AG09319 (cell line): ENCODE measurements at regions not wholly inside any gene's neighbourhood (a gene's known extent, or its start where the extent isn't known, plus 50 kb on each side); places are given as distances from the start of the nearest gene placed in this dataset.

Experiments
- DNase-seq: peaks from one replicate; pipeline ENCODE4 v3.0.0-alpha.2; 2010; ENCODE audit warnings: low read depth; ENCODE audit errors: extremely low read depth
- TF ChIP-seq, protein P1 (sequence below): IDR thresholded peaks from 2 replicates; pipeline ENCODE4 v1.5.1; 2011; ENCODE audit warnings: low read depth, mild to moderate bottlenecking, inconsistent platforms, low read length, moderate library complexity

GRCh38 chr2:47686018-47686417, 96.9 kb upstream of the MSH6 start:
- TF ChIP-seq, protein P1, sequence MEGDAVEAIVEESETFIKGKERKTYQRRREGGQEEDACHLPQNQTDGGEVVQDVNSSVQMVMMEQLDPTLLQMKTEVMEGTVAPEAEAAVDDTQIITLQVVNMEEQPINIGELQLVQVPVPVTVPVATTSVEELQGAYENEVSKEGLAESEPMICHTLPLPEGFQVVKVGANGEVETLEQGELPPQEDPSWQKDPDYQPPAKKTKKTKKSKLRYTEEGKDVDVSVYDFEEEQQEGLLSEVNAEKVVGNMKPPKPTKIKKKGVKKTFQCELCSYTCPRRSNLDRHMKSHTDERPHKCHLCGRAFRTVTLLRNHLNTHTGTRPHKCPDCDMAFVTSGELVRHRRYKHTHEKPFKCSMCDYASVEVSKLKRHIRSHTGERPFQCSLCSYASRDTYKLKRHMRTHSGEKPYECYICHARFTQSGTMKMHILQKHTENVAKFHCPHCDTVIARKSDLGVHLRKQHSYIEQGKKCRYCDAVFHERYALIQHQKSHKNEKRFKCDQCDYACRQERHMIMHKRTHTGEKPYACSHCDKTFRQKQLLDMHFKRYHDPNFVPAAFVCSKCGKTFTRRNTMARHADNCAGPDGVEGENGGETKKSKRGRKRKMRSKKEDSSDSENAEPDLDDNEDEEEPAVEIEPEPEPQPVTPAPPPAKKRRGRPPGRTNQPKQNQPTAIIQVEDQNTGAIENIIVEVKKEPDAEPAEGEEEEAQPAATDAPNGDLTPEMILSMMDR, result no peak
- no peak for DNase-seq

GRCh38 chr2:47682216-47682749, 100.7 kb upstream of the MSH6 start:
- no peak for DNase-seq
- TF ChIP-seq, protein P1, result no peak

DNA sequence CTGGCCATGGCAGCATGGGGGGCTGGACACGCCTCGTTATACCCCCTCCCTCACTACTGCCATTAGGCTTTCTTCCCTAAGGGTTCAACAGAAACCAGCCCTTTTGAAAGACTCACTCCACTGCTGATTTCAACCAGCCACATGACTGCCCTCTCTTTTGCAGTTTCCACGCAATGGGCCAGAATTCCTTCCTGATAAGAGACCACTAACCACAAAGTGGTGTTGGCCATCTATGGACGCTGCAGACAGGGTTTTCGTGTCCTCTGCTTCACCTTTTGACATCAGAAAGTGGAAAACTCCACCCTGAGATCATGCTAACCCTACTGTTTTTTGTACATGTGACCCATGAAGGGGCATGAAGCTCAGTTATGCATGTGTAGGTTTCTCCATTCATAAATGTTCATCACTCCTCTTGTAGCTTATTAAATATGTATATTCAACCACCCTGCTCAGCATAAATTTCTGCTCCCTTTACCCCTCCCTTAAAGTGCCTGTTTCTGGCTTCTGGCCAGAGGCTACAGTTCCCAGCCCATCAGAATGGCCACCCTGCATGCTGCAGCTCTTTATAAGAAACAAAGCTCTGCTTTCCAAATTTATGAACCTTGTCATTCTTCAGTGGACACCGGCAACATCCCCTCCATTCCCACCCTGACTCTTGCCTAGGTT, 105.6 kb upstream of the KCNK12 start:
- TF ChIP-seq, protein P1, result no peak
- no peak for DNase-seq

GRCh38 chr2:47675196-47675825, 104.5 kb upstream of the KCNK12 start:
- TF ChIP-seq, protein P1, result no peak
- DNase-seq, result no peak

GRCh38 chr2:47666332-47666731, 95.5 kb upstream of the KCNK12 start:
- no peak for DNase-seq
- TF ChIP-seq, protein P1, result no peak

- no peak for DNase-seq
- TF ChIP-seq, protein P1, result no peak
Measured at GRCh38 chr2:47664817-47665216, 94.0 kb upstream of the KCNK12 start.

DNA sequence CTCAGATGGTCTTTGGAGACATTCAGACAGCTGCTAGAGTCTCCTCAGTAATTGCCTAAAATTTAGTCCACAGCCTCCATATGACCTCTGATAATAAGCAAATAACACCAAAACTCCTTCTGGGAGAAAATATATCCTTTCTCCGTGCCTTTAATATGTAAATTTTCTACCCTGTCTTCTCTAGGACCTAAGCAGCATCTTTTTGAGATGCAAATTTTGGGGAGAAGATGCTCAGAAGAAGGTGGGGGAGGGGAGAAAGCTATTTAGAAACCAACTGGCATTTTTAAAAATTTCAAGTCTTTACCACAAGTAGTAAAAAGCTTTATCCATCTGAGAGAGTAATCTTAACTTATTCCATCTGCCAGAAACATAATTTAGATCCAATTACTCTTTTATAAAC, 91.8 kb upstream of the KCNK12 start:
- TF ChIP-seq, protein P1, result no peak
- no peak for DNase-seq
